ENCODE measurements at regions not wholly inside any gene's neighbourhood (a gene's known extent, or its start where the extent isn't known, plus 50 kb on each side); places are given as distances from the start of the nearest gene placed in this dataset.
"Not testable (repeated sequence)": the region's sequence is repeated elsewhere in the genome, so short reads cannot be mapped to it uniquely, and the experiment has no call there.

DNA sequence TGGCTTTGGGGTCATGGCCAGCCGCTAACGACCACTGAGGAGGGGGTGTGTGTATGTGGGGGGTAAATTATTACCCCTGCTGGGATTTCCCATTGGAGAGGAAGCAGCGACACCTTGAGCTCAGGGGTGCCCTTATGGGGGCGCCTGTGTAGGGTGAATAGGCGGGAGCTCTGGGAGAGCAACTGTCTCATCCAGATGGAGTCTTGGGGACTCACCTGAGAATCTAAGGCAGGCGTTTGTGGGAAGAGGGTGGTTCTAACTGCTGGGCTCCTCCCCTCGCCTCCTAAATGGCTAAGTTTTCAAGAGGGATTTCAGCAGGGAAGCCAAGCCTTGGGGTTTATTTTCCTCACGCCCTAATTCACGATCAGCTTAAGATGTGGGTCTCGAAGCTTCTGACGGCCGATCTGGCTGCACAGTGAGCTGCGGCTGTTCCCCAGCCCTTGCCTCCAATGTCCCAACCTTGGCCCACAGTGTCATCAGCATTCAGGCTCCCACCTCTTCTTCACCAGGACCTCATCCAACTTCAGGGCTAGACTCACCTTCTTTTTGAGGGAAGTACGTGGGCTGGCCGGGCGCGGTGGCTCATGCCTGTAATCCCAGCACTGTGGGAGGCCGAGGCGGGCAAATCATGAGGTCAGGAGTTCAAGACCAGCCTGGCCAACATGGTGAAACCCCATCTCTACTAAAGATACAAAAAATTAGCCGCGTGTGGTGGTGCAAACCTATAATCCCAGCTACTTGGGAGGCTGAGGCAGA is 136.9 kb upstream of the EEF2KMT start:
- H3K36me3 ChIP-seq (ENCODE audit: insufficient read depth, low read length), result no peaks in the 10 kb centered on the region
- no peak for DNase-seq (ENCODE audit: low read depth, low spot score)
- H3K27ac ChIP-seq, result no peak overlapping the region
- H3K9me3 ChIP-seq (ENCODE audit: low read depth, low read length), result no peaks in the 10 kb centered on the region
- no peak for TF ChIP-seq POLR2AphosphoS5 (IDR thresholded peaks at IDR 0.05; ENCODE audit: borderline replicate concordance, low read depth, low read length)
- no peak for TF ChIP-seq FOXP2 (optimal IDR thresholded peaks at IDR 0.05; ENCODE audit: control extremely low read depth, extremely low read length, insufficient read depth)
- no peak for TF ChIP-seq EZH2 (IDR thresholded peaks at IDR 0.05)
- no peak overlapping the region for H3K9ac ChIP-seq (ENCODE audit: insufficient read length)
- no peak overlapping the region for H3K4me3 ChIP-seq

DNA sequence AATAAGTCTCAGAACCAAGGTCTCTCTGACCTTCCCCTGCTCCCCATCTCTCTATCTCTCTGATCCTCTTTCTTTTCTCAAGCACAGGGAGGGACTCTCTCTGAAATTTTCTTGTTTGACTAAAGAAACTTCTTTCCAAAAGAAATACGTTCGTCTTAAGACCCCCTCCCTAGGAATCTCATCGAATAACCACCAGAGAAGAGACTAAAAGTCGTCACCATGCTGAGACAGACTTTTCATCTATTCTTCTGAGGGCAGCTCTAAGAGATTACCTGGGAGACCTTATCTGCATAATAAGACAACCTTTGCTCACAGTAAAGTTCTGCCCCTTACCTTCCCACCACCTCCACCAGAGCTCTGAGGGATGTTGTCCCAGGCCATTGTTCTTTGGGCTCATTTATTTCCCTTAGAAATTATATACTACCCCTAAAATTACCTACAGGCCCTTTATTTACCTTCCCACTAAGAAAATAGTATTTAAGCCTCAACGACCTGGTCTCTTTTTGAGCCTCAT is 133.7 kb upstream of the EEF2KMT start:
- no peak for DNase-seq (ENCODE audit: low read depth, low spot score)
- Histone ChIP-seq H3K9me3 (ENCODE audit: low read depth, low read length) (no peaks in the 10 kb centered on the region), H3K4me3 (no peak overlapping the region), H3K27ac (no peak overlapping the region), H3K9ac (ENCODE audit: insufficient read length) (no peak overlapping the region), H3K36me3 (ENCODE audit: insufficient read depth, low read length) (no peaks in the 10 kb centered on the region)
- TF ChIP-seq EZH2 (IDR thresholded peaks at IDR 0.05) (no peak), POLR2AphosphoS5 (IDR thresholded peaks at IDR 0.05; ENCODE audit: borderline replicate concordance, low read depth, low read length) (no peak), FOXP2 (optimal IDR thresholded peaks at IDR 0.05; ENCODE audit: control extremely low read depth, extremely low read length, insufficient read depth) (no peak)

DNA sequence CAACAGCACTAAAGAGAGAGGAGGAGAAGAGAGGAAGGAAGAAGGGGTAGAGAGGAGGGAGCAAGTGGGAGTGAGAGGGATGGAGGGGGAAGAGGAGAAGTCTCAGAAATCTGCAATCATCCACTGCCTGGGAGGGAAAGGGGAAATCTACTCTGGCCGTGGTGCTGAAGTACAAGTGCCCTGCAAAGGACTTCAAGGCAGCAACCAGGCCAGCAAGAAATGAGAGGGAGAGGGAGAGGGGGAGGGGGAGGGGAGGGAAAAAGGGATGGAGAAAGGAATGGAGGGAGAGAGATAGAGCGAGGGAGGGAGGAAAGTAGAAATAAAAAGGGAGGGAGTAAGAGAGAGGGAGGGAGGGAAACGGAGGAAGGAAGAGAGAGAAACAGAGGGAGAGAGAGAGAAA is 130.8 kb upstream of the EEF2KMT start:
- no peaks in the 10 kb centered on the region for H3K9me3 ChIP-seq (ENCODE audit: low read depth, low read length)
- no peak overlapping the region for H3K27ac ChIP-seq
- no peak overlapping the region for H3K9ac ChIP-seq (ENCODE audit: insufficient read length)
- no peaks in the 10 kb centered on the region for H3K36me3 ChIP-seq (ENCODE audit: insufficient read depth, low read length)
- H3K4me3 ChIP-seq, result no peak overlapping the region
- TF ChIP-seq POLR2AphosphoS5 (IDR thresholded peaks at IDR 0.05; ENCODE audit: borderline replicate concordance, low read depth, low read length) (no peak), EZH2 (IDR thresholded peaks at IDR 0.05) (no peak), FOXP2 (optimal IDR thresholded peaks at IDR 0.05; ENCODE audit: control extremely low read depth, extremely low read length, insufficient read depth) (no peak)
- DNase-seq (ENCODE audit: low read depth, low spot score), result no peak

GRCh38 chr16:5225931-5226655 is 128.5 kb upstream of the EEF2KMT start:
- H3K27ac ChIP-seq, result no peak overlapping the region
- no peak for DNase-seq (ENCODE audit: low read depth, low spot score)
- no peak overlapping the region for H3K4me3 ChIP-seq
- no peak overlapping the region for H3K9ac ChIP-seq (ENCODE audit: insufficient read length)
- TF ChIP-seq FOXP2 (optimal IDR thresholded peaks at IDR 0.05; ENCODE audit: control extremely low read depth, extremely low read length, insufficient read depth) (no peak), EZH2 (IDR thresholded peaks at IDR 0.05) (no peak), POLR2AphosphoS5 (IDR thresholded peaks at IDR 0.05; ENCODE audit: borderline replicate concordance, low read depth, low read length) (no peak)
- H3K9me3 ChIP-seq (ENCODE audit: low read depth, low read length), result no peaks in the 10 kb centered on the region
- no peaks in the 10 kb centered on the region for H3K36me3 ChIP-seq (ENCODE audit: insufficient read depth, low read length)

DNA sequence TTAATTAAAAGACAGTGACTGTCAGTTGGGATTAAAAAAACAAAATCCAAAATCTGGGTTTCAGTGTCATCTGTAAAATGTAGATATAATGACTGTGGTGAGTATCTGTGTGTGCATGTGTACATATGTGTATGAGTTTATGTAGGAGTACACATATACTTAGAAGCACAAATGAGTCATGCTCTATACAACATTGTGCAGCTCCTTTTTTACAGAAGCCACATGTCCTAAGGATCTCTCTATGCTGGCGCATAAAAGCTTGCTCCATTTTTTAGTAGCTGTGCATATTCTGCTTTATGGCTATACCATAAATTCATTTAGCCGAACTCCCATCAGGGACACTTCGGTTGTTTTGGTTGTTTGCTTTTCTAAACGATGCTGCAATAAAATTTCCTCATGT is 125.2 kb upstream of the EEF2KMT start:
- no peak for TF ChIP-seq FOXP2 (optimal IDR thresholded peaks at IDR 0.05; ENCODE audit: control extremely low read depth, extremely low read length, insufficient read depth)
- TF ChIP-seq EZH2 (IDR thresholded peaks at IDR 0.05), result no peak
- no peak for TF ChIP-seq POLR2AphosphoS5 (IDR thresholded peaks at IDR 0.05; ENCODE audit: borderline replicate concordance, low read depth, low read length)
- Histone ChIP-seq H3K4me3 (no peak overlapping the region), H3K27ac (no peak overlapping the region), H3K9ac (ENCODE audit: insufficient read length) (no peak overlapping the region), H3K9me3 (ENCODE audit: low read depth, low read length) (no peaks in the 10 kb centered on the region), H3K36me3 (ENCODE audit: insufficient read depth, low read length) (no peaks in the 10 kb centered on the region)
- no peak for DNase-seq (ENCODE audit: low read depth, low spot score)

GRCh38 chr16:5221831-5222230 is 124.2 kb upstream of the EEF2KMT start:
- H3K9me3 ChIP-seq (ENCODE audit: low read depth, low read length); H3K4me3 ChIP-seq; H3K27ac ChIP-seq; H3K36me3 ChIP-seq (ENCODE audit: insufficient read depth, low read length); H3K9ac ChIP-seq (ENCODE audit: insufficient read length); DNase-seq (ENCODE audit: low read depth, low spot score): not testable (repeated sequence)

DNA sequence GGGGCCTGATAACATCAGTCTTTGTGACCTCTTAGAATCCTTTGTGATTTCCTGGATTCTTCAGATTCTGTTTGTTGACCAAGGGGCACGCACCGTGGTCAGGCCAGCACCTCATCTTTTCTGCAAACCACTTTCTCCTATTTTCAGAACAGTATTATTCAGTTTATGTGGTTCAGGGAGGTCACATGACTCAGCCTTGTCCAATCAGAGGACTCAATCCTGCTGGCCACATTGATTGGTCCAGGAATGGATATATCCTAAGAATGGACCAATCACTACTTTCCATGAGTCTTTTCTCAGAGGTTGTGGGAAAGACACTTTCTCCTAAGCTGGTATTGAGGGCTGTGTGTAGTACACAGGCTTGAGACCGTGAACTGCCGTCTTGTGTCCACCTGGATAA is 123.1 kb upstream of the EEF2KMT start:
- Histone ChIP-seq H3K36me3 (ENCODE audit: insufficient read depth, low read length) (no peaks in the 10 kb centered on the region), H3K9me3 (ENCODE audit: low read depth, low read length) (no peaks in the 10 kb centered on the region), H3K27ac (no peak overlapping the region), H3K9ac (ENCODE audit: insufficient read length) (no peak overlapping the region), H3K4me3 (no peak overlapping the region)
- no peak for DNase-seq (ENCODE audit: low read depth, low spot score)
- TF ChIP-seq POLR2AphosphoS5 (IDR thresholded peaks at IDR 0.05; ENCODE audit: borderline replicate concordance, low read depth, low read length) (no peak), EZH2 (IDR thresholded peaks at IDR 0.05) (no peak), FOXP2 (optimal IDR thresholded peaks at IDR 0.05; ENCODE audit: control extremely low read depth, extremely low read length, insufficient read depth) (no peak)

DNA sequence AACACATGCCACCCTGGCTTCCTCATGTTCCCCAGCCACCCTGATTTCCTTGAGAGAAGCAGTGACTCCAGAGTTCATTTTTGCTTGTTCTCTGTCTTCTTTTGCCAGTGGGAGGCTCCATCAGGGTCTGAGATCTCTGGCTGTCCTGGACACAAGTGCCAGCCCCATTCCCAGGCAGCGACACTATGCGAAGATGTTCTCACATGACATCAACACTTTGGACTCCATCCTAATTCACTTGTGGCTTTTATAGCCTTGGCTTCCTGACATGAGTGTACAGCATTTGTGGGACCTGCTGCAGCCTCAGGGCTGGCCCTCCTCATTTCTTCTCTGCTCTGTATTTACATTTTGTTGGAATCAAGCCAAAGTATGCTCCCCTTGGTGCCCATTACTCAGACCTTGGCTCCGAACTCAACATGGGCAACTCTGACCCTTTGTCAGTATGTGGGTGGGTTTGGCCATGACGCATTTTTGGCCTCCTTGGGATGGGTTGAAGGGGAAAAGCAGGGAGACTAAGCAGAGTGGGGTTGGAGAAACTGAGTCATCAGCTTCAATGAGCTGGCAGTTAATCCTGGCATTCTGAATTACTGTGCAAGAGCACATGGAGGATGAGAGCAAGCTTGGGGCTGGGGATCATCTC is 119.0 kb upstream of the EEF2KMT start:
- no peak overlapping the region for H3K27ac ChIP-seq
- no peaks in the 10 kb centered on the region for H3K36me3 ChIP-seq (ENCODE audit: insufficient read depth, low read length)
- DNase-seq (ENCODE audit: low read depth, low spot score), result no peak
- no peak overlapping the region for H3K9ac ChIP-seq (ENCODE audit: insufficient read length)
- H3K4me3 ChIP-seq, result no peak overlapping the region
- H3K9me3 ChIP-seq (ENCODE audit: low read depth, low read length), result no peaks in the 10 kb centered on the region
- TF ChIP-seq POLR2AphosphoS5 (IDR thresholded peaks at IDR 0.05; ENCODE audit: borderline replicate concordance, low read depth, low read length), result no peak
- TF ChIP-seq EZH2 (IDR thresholded peaks at IDR 0.05), result no peak
- TF ChIP-seq FOXP2 (optimal IDR thresholded peaks at IDR 0.05; ENCODE audit: control extremely low read depth, extremely low read length, insufficient read depth), result no peak

Measured in SK-N-MC (cell line).